GM19463 (cell line): ENCODE measurements at regions not wholly inside any gene's neighbourhood (a gene's known extent, or its start where the extent isn't known, plus 50 kb on each side); places are given as distances from the start of the nearest gene placed in this dataset.
"Not testable (repeated sequence)": the region's sequence is repeated elsewhere in the genome, so short reads cannot be mapped to it uniquely, and the experiment has no call there.

Experiments
- ATAC-seq: cut with Tn5 transposase; IDR thresholded peaks from one replicate; pipeline ENCODE4 v1.9.1; 2021; ENCODE audit warnings: mild to moderate bottlenecking, moderate library complexity; ENCODE audit not compliant: unreplicated experiment

DNA sequence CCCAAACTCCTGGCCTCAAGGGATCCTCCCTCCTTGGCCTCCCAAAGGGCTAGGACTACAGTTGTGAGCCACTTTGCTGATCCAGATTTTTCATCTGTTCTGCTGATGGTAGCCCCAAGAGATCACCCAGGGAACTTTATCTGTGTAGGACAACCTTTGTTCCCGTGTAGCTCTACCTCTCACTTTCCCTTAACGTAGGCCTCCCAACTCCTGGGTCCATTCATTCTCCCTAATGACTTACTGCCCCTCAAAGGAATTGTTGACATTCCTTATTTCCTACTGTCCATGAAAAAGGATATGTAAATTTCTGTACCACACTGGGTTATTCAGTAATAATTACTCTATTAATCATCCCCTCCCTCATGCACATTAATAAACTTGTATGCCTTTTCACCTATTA lies 51.0 kb upstream of the PHF24 start:
- ATAC-seq = no peak

- ATAC-seq = peak; percentile 78
These were observed 58.4 kb upstream of the PHF24 start for GRCh38 chr9:34899535-34900158.

DNA sequence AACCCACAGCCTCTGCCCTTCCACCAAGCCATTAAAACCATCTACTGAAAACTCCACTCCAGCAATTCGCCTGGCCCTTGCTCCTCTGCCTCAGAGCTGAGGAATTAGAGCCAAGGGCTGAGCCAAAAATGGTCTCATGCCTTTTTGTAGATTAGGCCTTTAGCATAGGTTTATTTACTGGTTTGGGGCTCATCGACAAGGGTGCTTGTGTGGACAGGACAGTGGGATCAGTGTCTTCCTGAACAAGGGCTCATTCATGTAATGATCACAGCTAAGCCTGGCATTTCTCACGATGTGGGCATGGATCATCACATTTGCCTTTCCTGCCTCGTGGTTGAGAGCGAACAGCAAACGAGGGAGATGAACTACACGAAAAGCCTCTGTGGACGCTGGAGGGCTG lies 59.2 kb upstream of the PHF24 start:
- no peak for ATAC-seq

DNA sequence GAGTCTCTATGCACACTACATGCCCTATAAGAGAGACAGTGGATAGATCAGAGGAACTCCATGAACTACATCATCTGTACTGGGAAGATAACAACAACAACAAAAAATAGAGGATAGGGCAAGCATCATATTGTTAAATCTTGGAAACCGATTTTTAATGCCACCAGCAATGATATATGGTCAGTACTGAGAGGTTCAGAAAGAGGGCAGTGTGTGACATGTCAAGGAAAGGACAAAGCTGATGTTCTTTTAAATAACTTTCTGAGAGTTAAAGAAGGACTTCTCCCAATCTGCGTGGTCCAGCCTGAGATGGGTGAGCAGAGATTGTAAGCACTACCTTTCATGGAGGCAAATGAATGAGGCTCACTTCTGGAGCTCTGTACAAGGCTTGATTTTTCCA lies 62.0 kb upstream of the PHF24 start:
- ATAC-seq = no peak

DNA sequence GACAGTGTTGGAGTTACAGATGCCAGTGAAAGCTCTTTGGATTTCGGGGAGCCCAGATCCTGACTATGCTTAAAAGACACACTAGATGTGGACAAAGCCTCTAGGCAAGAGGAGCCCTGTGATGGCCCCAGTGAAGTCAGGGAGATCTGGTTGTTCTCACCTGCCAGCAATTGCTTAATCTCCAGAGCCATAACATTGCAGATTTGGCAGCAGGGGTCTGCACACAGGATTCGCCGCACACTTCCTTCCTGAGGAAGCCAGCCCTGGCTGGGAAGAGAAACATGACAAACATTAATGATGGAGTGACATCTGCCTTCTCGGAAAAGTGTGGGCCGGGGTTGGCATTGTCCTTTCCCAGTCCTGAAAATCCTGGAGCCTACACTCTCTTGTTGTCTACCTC lies 65.2 kb upstream of the PHF24 start:
- ATAC-seq = no peak

GRCh38 chr9:34891386-34891785 lies 66.7 kb upstream of the PHF24 start:
- ATAC-seq = no peak

GRCh38 chr9:34887841-34888240 lies 70.2 kb upstream of the PHF24 start:
- ATAC-seq = no peak

DNA sequence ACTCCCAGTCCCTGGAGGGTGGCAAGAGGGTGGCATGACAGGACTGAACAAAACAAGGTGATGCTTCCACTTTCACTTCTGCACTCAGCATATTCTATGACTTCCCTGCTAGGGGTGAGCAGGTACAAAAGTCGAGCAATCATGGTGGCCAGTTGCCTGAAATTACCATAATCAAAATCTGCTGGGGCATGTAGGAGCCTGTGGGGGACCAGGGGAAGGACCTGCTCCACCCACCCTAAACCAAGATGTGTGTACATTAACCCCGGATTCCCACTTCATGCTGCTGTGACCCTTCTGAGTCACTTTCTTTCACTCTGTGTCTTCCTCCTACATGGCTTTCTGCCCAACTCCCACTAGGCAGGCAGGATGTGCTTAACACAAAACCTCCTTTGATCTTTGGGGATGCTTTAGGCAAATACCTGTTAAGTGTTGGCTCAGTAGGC lies 73.3 kb upstream of the PHF24 start:
- ATAC-seq = peak; percentile 88

DNA sequence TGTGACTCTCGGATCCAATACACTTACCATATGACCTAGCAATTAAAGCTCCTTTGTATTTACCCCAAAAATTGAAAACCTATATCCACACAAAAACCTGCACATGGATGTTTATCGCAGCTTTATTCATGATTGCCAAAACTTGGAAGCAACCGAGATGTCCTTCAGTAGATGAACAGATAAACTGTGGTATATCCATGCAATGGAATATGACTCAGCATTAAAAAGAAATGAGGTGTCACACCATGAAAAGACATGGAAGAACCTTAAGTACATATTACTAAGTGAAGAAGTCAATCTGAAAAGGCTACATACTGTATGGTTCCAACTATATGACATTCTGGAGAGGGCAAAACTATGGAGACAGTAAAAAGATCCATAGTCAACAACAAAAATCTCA lies 82.0 kb upstream of the PHF24 start:
- no peak for ATAC-seq

- ATAC-seq = no peak
These were observed 88.7 kb upstream of the PHF24 start for GRCh38 chr9:34869390-34869789.

DNA sequence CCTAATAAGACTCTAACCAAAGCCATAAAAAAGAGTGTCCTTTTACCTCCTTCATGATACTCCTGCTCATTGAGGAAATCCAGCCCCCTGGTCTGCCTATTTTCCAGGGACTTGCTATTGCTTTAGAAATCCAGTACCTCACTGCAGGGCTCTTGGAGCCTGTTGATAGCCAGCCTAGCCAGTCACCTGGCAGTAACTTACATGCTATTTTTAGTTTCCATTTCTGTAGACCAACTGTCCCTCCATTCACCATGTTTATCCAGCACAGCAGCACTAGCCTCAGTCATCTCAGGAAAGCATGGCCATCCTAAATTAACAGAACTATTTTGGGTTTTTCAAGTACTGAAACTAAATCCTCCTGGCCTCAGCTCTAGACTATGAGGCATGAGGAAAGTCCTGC lies 91.5 kb upstream of the PHF24 start:
- no peak for ATAC-seq

GRCh38 chr9:34863426-34863825 lies 94.7 kb upstream of the PHF24 start:
- no peak for ATAC-seq

DNA sequence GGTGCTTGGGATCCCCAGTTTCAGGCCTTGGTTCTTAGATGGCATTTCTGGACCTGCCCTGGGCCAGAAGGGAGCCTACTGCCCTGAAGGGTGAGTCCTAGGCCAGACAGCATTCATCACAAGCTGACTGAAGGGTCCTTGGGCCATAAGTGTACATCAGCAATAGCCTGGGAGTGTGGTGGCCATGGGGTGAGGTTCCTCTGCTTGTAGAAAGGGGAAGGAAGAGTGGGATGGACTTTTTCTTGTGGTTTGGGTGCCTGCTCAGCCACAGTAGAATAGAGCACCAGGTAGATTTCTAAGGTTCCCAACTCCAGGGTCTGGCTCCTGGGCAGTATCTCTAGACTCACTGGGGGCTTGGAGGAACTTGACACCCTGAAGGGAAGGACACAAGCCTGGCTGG lies 95.2 kb upstream of the PHF24 start:
- ATAC-seq = no peak

DNA sequence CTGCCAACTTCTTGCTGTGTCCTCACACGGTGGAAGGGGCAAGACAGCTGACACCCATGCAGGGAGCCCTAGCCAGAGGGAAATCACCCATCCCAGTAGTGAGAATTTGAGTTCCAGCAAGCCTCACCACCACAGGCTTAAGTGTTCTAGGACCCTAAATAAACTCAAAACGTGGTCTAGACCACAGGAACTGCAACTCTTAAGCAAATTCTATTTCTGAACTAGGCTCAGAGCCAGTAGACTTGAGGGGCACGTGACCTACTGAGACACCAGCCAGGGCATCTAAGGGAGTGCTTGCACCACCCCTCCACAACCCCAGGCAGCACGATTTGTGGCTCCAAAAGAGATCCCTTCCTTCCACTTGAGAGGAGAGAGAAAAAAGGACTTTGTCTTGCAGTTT lies 96.0 kb upstream of the PHF24 start:
- ATAC-seq = peak; percentile 60

DNA sequence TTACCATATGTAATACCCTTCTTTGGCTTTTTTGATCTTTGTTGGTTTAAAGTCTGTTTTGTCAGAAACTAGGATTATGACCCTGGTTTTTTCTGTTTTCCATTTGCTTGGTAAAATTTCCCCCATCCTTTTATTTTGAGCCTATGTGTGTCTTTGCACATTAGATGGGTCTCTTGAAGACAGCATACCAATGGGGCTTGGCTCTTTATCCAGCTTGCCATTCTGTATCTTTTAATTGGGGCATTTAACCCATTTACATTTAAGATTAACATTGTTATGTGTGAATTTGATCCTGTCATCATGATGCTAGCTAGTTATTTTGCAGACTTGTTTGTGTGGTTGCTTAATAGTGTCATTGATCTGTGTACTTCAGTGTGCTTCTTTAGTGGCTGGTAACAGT lies 103.1 kb upstream of the PHF24 start:
- ATAC-seq = not testable (repeated sequence)

DNA sequence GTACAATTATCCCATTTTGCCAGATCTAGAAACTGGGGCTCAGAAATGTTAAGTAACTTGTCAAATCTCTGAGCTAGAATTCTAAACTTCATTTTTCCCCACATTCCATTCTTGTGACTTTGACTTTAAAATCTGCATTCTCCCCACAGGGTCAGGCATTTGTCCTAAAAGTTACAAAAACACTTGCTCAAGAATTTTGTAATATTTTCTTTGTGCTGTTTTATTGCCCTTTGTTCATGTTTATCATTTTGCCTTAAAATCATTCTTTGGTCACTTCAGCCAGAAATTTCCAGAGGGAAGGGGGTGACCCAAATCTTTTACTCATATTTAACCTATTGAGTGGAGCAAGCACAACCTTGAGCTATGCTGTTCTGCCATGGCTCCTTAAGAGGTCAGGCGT lies 120.1 kb upstream of the CCL21 start:
- no peak for ATAC-seq

DNA sequence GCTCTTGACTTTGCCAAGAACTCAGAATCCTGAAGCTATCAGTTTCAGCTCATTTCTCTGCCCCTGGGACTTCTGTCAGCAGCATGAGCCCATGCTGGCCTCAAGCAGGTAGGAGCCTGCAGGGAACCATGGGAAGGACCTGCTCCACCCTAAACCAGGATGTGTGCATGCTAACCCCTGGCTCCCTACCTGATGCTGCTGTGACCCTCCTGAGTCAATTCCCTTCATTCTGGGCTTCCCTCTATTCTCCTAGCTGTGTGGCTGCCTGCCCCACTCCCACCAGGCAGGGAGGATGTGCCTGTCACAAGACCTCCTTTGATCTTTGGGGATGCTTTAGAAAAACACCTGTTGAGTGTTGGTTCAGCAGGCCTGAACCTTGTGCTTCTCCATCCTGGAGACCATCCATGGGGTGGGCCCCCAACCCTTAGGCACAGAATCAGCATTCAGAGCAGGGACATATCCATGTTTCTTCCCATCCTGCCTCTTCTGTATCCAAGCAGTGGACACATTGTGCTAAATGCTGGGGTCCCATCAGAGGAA lies 117.1 kb upstream of the CCL21 start:
- ATAC-seq = no peak

DNA sequence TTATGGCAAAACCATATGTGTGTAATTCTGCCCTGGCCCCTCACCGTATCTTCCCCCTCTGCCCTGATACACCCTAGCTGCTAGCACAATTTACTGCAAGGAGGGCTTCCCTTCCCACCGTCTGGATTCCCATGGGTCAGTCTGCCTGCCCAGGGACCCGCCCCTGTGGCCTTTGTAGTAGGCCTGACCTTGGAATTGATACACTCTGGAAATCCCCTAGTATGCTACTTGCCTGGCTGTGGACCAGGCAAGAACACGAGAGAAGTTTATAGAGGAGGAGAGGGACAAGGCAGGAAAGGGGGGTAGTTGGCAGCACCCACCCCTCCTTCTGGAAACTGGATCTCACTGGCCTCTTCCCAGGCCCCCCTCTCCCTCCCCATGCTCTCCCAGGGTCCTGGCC lies 115.8 kb upstream of the CCL21 start:
- ATAC-seq = no peak

GRCh38 chr9:34823778-34824177 lies 113.8 kb upstream of the CCL21 start:
- no peak for ATAC-seq

GRCh38 chr9:34810187-34810524 lies 100.2 kb upstream of the CCL21 start:
- ATAC-seq = no peak

DNA sequence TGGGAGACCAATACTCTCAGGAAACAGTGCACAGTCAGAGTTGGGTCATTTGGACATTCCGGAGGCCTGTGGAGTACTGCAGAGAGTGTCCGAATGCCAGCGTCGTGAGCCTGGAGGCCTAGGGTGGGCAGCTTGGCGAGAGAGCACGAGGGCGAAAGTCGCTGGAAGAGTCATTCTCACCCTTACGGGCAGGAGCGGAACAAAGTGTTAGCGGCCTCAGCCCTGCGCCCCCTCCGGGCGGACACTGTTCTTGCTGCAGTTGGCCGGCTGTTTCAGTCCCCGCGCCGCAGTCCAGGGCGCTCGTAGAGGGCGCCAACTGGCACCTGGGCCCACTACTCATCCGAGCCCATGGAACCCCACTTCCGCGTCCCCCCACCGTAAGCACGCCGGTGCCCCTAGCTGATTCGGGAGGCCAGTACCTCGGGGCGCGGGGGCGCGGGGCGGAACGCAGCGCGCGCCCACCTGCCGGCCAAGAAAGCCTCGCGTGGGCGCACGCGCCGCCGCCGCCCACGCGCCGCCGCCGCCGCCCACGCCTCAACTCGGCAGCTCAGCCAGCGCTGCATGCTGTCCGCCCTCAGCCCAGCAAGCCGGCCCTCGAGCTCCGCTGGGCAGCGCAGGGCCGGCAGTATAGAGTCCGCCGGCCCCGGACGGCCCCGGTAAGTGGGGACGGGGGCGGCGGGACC lies 99.7 kb upstream of the CCL21 start:
- no peak for ATAC-seq

DNA sequence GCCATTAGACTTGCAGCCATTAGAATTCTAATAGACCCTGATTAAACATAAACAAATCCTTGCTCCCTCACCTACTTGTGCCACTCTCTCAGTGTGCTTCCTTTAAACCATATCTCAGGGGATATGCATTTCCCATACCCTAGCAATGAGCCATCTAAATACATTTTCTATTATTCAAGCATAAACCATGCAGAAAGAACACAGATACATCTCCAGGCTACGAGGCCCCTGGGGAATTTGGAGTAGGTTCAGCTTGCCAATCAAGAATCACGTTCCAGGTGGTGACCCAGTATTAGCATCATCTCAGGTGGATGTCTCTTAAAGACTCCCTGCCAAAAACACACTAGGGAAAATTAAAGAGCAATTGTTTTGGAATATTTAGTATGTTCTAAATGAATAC lies 93.0 kb upstream of the CCL21 start:
- ATAC-seq = no peak

GRCh38 chr9:34797367-34797766 lies 87.4 kb upstream of the CCL21 start:
- no peak for ATAC-seq
